ENCODE measurements at regions not wholly inside any gene's neighbourhood (a gene's known extent, or its start where the extent isn't known, plus 50 kb on each side); places are given as distances from the start of the nearest gene placed in this dataset.

- TF ChIP-seq, protein P1, sequence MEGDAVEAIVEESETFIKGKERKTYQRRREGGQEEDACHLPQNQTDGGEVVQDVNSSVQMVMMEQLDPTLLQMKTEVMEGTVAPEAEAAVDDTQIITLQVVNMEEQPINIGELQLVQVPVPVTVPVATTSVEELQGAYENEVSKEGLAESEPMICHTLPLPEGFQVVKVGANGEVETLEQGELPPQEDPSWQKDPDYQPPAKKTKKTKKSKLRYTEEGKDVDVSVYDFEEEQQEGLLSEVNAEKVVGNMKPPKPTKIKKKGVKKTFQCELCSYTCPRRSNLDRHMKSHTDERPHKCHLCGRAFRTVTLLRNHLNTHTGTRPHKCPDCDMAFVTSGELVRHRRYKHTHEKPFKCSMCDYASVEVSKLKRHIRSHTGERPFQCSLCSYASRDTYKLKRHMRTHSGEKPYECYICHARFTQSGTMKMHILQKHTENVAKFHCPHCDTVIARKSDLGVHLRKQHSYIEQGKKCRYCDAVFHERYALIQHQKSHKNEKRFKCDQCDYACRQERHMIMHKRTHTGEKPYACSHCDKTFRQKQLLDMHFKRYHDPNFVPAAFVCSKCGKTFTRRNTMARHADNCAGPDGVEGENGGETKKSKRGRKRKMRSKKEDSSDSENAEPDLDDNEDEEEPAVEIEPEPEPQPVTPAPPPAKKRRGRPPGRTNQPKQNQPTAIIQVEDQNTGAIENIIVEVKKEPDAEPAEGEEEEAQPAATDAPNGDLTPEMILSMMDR (IDR thresholded peaks at IDR 0.05), result no peak
- no peak for TF ChIP-seq STAT6 (CRISPR knock-in tag; conservative IDR thresholded peaks at IDR 0.05; ENCODE audit: low read depth)
- no peak for TF ChIP-seq MAX (CRISPR knock-in tag; IDR thresholded peaks at IDR 0.05)
- TF ChIP-seq MLX (CRISPR knock-in tag; IDR thresholded peaks at IDR 0.05), result no peak
- TF ChIP-seq ZNF121 (CRISPR knock-in tag; IDR thresholded peaks at IDR 0.05), result no peak
- TF ChIP-seq, protein P2, sequence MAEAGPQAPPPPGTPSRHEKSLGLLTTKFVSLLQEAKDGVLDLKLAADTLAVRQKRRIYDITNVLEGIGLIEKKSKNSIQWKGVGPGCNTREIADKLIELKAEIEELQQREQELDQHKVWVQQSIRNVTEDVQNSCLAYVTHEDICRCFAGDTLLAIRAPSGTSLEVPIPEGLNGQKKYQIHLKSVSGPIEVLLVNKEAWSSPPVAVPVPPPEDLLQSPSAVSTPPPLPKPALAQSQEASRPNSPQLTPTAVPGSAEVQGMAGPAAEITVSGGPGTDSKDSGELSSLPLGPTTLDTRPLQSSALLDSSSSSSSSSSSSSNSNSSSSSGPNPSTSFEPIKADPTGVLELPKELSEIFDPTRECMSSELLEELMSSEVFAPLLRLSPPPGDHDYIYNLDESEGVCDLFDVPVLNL (CRISPR knock-in tag; IDR thresholded peaks at IDR 0.05; ENCODE audit: borderline replicate concordance, low read depth), result no peak
- TF ChIP-seq PRDM15 (CRISPR knock-in tag; IDR thresholded peaks at IDR 0.05), result no peak
- TF ChIP-seq NR1H2 (CRISPR knock-in tag; IDR thresholded peaks at IDR 0.05), result no peak
These were observed 184.1 kb downstream of the MREG start for GRCh38 chr2:215829261-215829660.
